Right atrium auricular region (tissue), 2 donors: ENCODE measurements at regions not wholly inside any gene's neighbourhood (a gene's known extent, or its start where the extent isn't known, plus 50 kb on each side); places are given as distances from the start of the nearest gene placed in this dataset.

Experiments used
- DNase-seq: peaks from one replicate; pipeline ENCODE4 v3.0.0-alpha.2; 2019; ENCODE audit warnings: low spot score
- H3K27ac ChIP-seq, 2 donors: fragments of 200-600 bp; sonication (generic); 1 replicate in 1 of 2; 2 replicates in 1 of 2; pipeline ENCODE4 v1.5.1; 2016 to 2019
- H3K27me3 ChIP-seq, 2 donors: fragments of 200-600 bp; sonication (generic); one replicate each; pipeline versions ENCODE4 v1.5.1 to v1.6.0; 2017 to 2019
- H3K36me3 ChIP-seq: fragments of 200-600 bp; sonication (generic); one replicate; pipeline ENCODE4 v1.5.1; 2016
- H3K4me1 ChIP-seq, 2 donors: fragments of 200-600 bp; sonication (generic); one replicate each; pipeline versions ENCODE4 v1.5.1 to v1.6.0; 2017 to 2019
- H3K4me3 ChIP-seq, 2 donors: fragments of 200-600 bp; sonication (generic); 1 replicate in 1 of 2; 2 replicates in 1 of 2; pipeline ENCODE4 v1.5.1; 2017 to 2019; ENCODE audit warnings: mild to moderate bottlenecking in 1 of 2, moderate library complexity in 1 of 2
- H3K9me3 ChIP-seq, 2 donors: fragments of 200-600 bp; sonication (generic); one replicate each; pipeline ENCODE4 v1.5.1; 2019
- CTCF ChIP-seq, 2 donors: fragments of 200-600 bp; sonication (generic); IDR thresholded peaks; one replicate each; pipeline ENCODE4 v1.5.1; 2019; ENCODE audit warnings: antibody characterized with exemption in 2 of 2

DNA sequence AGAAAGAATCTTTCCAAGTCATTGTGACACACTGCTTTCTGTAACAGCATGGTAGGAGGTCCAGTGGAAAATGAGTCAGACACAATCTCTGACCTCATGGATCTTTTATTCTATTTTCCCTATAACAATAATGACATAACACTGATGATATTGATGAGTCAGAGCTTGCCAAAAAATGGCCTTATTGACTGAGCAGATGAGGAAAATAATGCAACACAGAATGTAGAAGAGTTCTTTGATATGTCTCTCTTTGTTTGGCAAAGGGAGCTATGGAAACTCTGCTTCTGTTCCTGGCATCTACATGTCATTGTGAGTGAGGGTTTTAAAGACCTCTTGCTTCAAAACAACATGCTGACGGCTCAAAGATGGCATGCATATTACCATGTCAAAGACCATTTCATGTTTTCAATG, 443.1 kb upstream of the ZNF608 start:
- no peak for TF ChIP-seq CTCF (IDR thresholded peaks at IDR 0.05)
- H3K9me3 ChIP-seq = no peaks in the 10 kb centered on the region
- no peak for DNase-seq
- H3K4me3 ChIP-seq = no peak overlapping the region
- H3K36me3 ChIP-seq = no peaks in the 10 kb centered on the region
- H3K27ac ChIP-seq = no peak overlapping the region
- no peaks in the 10 kb centered on the region for H3K27me3 ChIP-seq
- no peaks in the 10 kb centered on the region for H3K4me1 ChIP-seq

DNA sequence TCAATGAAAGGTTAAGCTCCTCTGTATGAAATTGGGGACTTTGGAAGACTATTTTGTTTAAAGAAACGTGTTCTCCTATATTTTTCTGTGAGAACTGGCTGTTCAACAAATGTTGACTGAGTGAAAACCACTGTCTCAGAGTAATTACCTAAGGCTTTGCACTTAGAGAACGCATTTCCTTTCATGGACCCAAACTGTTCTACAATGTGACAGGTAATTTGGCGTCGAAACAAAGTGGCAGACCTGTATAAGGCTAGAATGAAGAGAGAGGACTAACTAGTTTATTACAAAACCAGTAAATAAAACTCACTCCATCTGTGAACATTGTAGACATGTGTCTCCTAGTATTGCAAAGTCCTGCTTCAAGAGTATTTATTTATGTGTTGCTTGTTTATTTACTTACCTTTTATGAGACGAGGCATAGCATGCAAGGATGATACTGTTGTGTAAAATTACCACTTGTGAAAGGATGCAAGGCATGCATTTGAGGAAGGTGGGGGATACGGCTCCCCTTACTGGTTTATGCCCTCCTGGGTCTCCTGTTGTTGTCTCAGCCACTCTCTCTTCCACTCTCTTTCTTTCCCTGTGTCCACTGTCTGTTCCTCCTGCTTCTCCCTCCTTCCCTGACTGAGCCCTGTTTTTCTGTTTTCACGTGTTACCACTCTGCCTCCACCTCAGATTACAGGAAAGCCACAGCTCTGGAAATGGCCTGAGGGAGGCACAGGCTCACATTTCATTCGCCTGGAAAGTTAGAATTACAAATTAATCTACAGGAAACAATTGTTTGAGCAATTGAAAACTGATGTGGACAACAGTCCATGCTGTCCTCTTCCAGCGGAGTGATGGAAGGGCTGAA, 444.0 kb upstream of the ZNF608 start:
- no peak for DNase-seq
- peak overlapping the region in 1 of 2 donors; percentile 69 for H3K27ac ChIP-seq
- no peak for TF ChIP-seq CTCF (IDR thresholded peaks at IDR 0.05)
- H3K4me3 ChIP-seq = no peak overlapping the region
- H3K4me1 ChIP-seq = no peaks in the 10 kb centered on the region
- no peaks in the 10 kb centered on the region for H3K27me3 ChIP-seq
- no peaks in the 10 kb centered on the region for H3K9me3 ChIP-seq
- no peaks in the 10 kb centered on the region for H3K36me3 ChIP-seq

GRCh38 chr5:125194883-125195282, 448.4 kb upstream of the ZNF608 start:
- H3K36me3 ChIP-seq = no peaks in the 10 kb centered on the region
- peak overlapping the region in 1 of 2 donors; percentile 84 for H3K27ac ChIP-seq
- H3K4me1 ChIP-seq = peaks cover 0 to 30% of the 10 kb centered on the region in 2 donors
- H3K4me3 ChIP-seq = no peak overlapping the region
- no peaks in the 10 kb centered on the region for H3K27me3 ChIP-seq
- no peaks in the 10 kb centered on the region for H3K9me3 ChIP-seq
- no peak for DNase-seq
- no peak for TF ChIP-seq CTCF (IDR thresholded peaks at IDR 0.05)

GRCh38 chr5:125196481-125197111, 450.2 kb upstream of the ZNF608 start:
- no peaks in the 10 kb centered on the region for H3K27me3 ChIP-seq
- no peaks in the 10 kb centered on the region for H3K36me3 ChIP-seq
- DNase-seq = no peak
- H3K4me3 ChIP-seq = no peak overlapping the region
- H3K4me1 ChIP-seq = peaks cover 0 to 37% of the 10 kb centered on the region in 2 donors
- H3K27ac ChIP-seq = peak overlapping the region; percentile 30 to 84
- no peak for TF ChIP-seq CTCF (IDR thresholded peaks at IDR 0.05)
- no peaks in the 10 kb centered on the region for H3K9me3 ChIP-seq

DNA sequence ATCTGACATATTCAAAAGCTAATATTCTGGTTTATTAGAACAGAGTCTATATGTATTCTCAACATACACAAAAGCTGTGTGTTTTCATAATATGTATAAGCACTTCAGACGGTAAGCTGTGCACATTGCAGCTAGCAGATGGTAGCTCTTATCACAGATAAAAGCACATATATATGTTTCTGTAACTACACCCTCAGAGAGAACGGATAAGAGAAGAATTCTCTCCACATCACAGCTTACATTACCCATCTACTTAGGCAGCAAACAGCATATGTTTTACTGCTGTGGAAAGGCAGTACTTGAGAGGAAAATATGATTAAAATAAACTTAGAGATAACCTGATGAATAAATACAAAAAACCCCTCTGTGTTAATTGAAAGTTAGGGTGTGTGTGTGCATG, 450.9 kb upstream of the ZNF608 start:
- Histone ChIP-seq H3K27ac (peak overlapping the region in 1 of 2 donors; percentile 84), H3K4me1 (peaks cover 0 to 37% of the 10 kb centered on the region in 2 donors)

More for the DNA sequence above, 450.9 kb upstream of the ZNF608 start:
- DNase-seq = no peak
- H3K4me3 ChIP-seq = no peak overlapping the region
- H3K36me3 ChIP-seq = no peaks in the 10 kb centered on the region
- no peaks in the 10 kb centered on the region for H3K27me3 ChIP-seq
- TF ChIP-seq CTCF (IDR thresholded peaks at IDR 0.05) = no peak
- no peaks in the 10 kb centered on the region for H3K9me3 ChIP-seq
